GM23338 (cell line): ENCODE measurements at regions not wholly inside any gene's neighbourhood (a gene's known extent, or its start where the extent isn't known, plus 50 kb on each side); places are given as distances from the start of the nearest gene placed in this dataset.

ENCODE experiments used
- CTCF ChIP-seq, 2 experiments: fragments of 200-600 bp in 1 of 2; sonication (generic) in 1 of 2; conservative IDR thresholded peaks; 2 replicates each; pipeline versions ENCODE4 v1.5.1 to v1.6.1; 2016 to 2017; ENCODE audit warnings: antibody characterized with exemption in 2 of 2, low read depth in 2 of 2, mild to moderate bottlenecking in 2 of 2, moderate library complexity in 1 of 2
- EZH2phosphoT487 ChIP-seq: fragments of 200-600 bp; sonication (generic); IDR thresholded peaks from one replicate; pipeline ENCODE4 v1.8.1; 2018; ENCODE audit warnings: antibody characterized with exemption; ENCODE audit not compliant: unreplicated experiment

- TF ChIP-seq CTCF (conservative IDR thresholded peaks at IDR 0.05; ENCODE audit: low read depth in 2 of 2) (no peak), EZH2phosphoT487 (no peak)
These were observed 98.5 kb downstream of the RFLNA start for GRCh38 chr12:124393414-124393790.
